Retinal pigment epithelial cell (primary cell): ENCODE measurements at regions not wholly inside any gene's neighbourhood (a gene's known extent, or its start where the extent isn't known, plus 50 kb on each side); places are given as distances from the start of the nearest gene placed in this dataset.

Source experiments
- DNase-seq: peaks from one replicate; pipeline ENCODE4 v3.0.0-alpha.2; 2010; ENCODE audit warnings: low read depth
- H3K4me3 ChIP-seq: 2 replicates; pipeline ENCODE4 v1.5.1; 2011; ENCODE audit warnings: mild to moderate bottlenecking, low read length, control low read depth, moderate library complexity
- CTCF ChIP-seq: conservative IDR thresholded peaks from 2 replicates; pipeline ENCODE4 v1.5.1; 2011; ENCODE audit warnings: low read depth, low read length, control low read depth, inconsistent platforms

GRCh38 chr6:965343-965742 is 272.4 kb upstream of the EXOC2 start:
- DNase-seq: no peak
- H3K4me3 ChIP-seq: no peak overlapping the region
- TF ChIP-seq CTCF: no peak

GRCh38 chr6:963456-963855 is 270.5 kb upstream of the EXOC2 start:
- TF ChIP-seq CTCF: no peak
- no peak for DNase-seq
- no peak overlapping the region for H3K4me3 ChIP-seq

GRCh38 chr6:961407-961960 is 268.5 kb upstream of the EXOC2 start:
- DNase-seq: no peak
- no peak overlapping the region for H3K4me3 ChIP-seq
- TF ChIP-seq CTCF: no peak

- TF ChIP-seq CTCF: no peak
- DNase-seq: no peak
- H3K4me3 ChIP-seq: no peak overlapping the region
Observed at GRCh38 chr6:960356-960755, 267.4 kb upstream of the EXOC2 start.

GRCh38 chr6:958488-958887 is 265.5 kb upstream of the EXOC2 start:
- no peak for DNase-seq
- no peak for TF ChIP-seq CTCF
- no peak overlapping the region for H3K4me3 ChIP-seq

- no peak for TF ChIP-seq CTCF
- H3K4me3 ChIP-seq: no peak overlapping the region
Observed at GRCh38 chr6:951399-952181, 258.7 kb upstream of the EXOC2 start.

More at GRCh38 chr6:951399-952181, 258.7 kb upstream of the EXOC2 start:
- no peak for DNase-seq
